ENCODE measurements at regions not wholly inside any gene's neighbourhood (a gene's known extent, or its start where the extent isn't known, plus 50 kb on each side); places are given as distances from the start of the nearest gene placed in this dataset.

GRCh38 chr11:100441086-100441485 is 246.0 kb upstream of the ARHGAP42 start:
- TF ChIP-seq SIN3A (IDR thresholded peaks at IDR 0.05; ENCODE audit: borderline replicate concordance, insufficient read depth, low read length) (no peak), TAF1 (IDR thresholded peaks at IDR 0.05; ENCODE audit: borderline replicate concordance, insufficient read depth, low read length) (no peak), POLR2AphosphoS5 (IDR thresholded peaks at IDR 0.05; ENCODE audit: low read depth, low read length) (no peak), FOXP2 (optimal IDR thresholded peaks at IDR 0.05; ENCODE audit: borderline replicate concordance, extremely low read depth, extremely low read length, insufficient read depth) (no peak)
- TF ChIP-seq, protein P1, sequence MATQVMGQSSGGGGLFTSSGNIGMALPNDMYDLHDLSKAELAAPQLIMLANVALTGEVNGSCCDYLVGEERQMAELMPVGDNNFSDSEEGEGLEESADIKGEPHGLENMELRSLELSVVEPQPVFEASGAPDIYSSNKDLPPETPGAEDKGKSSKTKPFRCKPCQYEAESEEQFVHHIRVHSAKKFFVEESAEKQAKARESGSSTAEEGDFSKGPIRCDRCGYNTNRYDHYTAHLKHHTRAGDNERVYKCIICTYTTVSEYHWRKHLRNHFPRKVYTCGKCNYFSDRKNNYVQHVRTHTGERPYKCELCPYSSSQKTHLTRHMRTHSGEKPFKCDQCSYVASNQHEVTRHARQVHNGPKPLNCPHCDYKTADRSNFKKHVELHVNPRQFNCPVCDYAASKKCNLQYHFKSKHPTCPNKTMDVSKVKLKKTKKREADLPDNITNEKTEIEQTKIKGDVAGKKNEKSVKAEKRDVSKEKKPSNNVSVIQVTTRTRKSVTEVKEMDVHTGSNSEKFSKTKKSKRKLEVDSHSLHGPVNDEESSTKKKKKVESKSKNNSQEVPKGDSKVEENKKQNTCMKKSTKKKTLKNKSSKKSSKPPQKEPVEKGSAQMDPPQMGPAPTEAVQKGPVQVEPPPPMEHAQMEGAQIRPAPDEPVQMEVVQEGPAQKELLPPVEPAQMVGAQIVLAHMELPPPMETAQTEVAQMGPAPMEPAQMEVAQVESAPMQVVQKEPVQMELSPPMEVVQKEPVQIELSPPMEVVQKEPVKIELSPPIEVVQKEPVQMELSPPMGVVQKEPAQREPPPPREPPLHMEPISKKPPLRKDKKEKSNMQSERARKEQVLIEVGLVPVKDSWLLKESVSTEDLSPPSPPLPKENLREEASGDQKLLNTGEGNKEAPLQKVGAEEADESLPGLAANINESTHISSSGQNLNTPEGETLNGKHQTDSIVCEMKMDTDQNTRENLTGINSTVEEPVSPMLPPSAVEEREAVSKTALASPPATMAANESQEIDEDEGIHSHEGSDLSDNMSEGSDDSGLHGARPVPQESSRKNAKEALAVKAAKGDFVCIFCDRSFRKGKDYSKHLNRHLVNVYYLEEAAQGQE (IDR thresholded peaks at IDR 0.05; ENCODE audit: insufficient read depth in 1 of 2, low read depth in 2 of 2, low read length in 2 of 2) = no peak

All from PFSK-1 (cell line).